Stimulated activated CD8-positive, alpha-beta memory T cell treated with anti-CD3 and anti-CD28 coated beads, Interleukin-4, amount 100 ng/mL, for 24 hours (primary cell): ENCODE measurements at regions not wholly inside any gene's neighbourhood (a gene's known extent, or its start where the extent isn't known, plus 50 kb on each side); places are given as distances from the start of the nearest gene placed in this dataset.
"Not testable (repeated sequence)": the region's sequence is repeated elsewhere in the genome, so short reads cannot be mapped to it uniquely, and the experiment has no call there.

Source experiments
- DNase-seq: peaks from one replicate; pipeline ENCODE4 v3.0.0-alpha.2; 2020; ENCODE audit warnings: low read depth

DNA sequence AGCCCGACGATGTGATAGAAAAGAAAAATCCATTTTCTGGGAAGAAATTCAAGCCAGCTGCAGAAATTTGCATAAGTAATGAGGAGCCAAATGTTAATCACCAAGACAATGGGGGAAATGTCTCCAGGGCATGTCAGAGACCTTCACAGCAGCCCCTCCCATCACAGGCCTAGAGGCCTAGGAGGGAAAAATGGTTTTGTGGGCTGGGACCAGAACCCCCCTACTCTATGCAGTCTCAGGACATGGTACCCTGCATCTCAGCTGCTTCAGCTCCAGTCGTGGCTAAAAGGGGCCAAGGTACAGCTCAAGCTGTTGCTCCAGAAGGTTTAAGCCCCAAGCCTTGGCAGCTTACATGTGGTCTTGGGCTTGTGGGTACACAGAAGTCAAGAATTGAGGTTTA is 155.5 kb upstream of the FOXQ1 start:
- DNase-seq, result not testable (repeated sequence)

DNA sequence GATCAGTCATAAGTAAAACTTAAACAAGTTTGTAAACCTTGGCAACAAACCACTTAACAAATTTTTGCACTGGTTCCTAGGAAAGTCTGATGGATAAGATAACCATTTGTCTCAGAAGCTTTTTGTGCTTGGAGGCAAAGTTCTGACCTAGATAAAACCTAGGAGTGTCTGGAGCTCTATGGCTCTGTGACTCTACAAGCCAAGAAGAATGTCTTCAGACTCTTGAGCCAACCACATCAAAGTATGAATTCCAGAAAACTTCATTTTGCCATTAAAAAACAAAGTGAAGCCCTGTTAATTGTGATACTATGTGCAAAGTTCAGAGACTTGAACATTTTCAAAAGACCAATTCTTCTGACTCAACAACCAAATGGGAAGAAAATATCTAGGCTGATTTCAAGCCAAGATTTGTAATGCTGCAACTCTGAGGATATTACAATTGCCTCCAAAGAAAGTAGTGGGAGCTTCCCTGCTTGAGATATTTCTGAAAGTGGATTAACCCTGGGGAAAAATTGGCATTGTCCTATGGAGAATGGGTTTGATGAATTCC is 158.1 kb upstream of the FOXQ1 start:
- no peak for DNase-seq

GRCh38 chr6:1146500-1146899 is 165.4 kb upstream of the FOXQ1 start:
- DNase-seq, result no peak

DNA sequence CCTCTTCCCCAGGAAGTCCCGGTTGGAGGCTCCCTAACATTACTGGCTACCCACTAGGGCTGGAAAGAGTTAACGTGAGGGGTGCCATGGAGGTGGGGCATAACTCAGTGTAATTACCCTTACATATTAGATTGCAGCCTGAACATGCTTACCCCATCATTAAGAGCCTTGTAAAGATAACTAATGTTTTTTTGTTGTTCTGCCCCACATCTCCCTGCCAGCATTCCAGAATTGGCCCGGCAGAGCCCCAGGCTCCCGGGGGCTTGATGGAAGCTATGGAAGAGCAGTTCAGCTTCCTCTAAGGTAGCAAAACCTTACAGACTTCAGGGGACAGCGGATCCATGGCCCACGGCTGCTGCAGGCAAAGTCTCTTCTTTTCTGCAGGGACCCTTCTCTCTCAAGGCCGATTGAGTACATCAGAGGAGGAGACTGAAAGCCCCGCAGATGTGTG is 166.1 kb upstream of the FOXQ1 start:
- no peak for DNase-seq

DNA sequence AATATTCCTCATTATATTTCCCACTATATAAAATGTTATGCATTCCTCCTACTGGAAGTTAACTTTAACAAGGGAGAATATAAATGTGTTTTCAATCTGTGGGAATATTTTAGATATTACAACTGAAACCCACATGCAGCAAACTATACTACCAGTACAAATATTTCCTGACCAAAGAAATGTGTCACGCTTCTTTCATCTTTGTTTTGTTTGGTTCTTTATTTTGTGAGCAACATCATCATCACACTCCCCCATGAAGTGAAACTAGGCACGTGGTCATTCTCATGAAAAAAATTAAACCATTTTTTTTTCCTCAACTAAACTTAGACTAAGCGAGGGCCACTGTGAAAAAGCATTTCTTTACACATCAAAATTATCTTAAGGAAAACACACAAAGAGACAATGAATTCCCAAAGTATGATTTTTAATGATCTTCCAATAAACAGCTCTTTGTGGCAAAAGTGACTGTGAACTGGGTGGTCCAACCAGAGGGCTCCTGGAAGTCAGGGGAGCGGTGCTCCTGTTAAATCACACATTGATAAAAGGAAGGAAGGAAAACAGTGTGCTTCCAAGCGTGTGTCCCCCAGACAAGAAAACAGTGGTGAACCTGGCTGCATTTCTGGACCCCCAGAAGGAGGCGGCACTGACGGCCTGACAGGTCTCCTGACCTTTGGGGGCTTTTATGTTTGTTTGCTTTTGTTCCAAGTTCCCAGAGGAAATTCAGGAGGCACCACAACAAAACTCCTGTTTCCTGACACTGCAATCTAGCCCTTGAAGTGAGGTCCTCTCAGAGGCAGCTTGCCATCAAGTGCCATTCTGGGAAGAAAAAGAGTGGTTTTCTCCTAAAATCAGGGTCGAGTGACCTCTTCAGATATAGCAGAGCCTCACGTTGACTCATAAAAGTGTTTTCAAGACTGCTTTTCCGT is 166.8 kb upstream of the FOXQ1 start:
- DNase-seq, result no peak

GRCh38 chr6:1143655-1144054 is 168.2 kb upstream of the FOXQ1 start:
- no peak for DNase-seq

DNA sequence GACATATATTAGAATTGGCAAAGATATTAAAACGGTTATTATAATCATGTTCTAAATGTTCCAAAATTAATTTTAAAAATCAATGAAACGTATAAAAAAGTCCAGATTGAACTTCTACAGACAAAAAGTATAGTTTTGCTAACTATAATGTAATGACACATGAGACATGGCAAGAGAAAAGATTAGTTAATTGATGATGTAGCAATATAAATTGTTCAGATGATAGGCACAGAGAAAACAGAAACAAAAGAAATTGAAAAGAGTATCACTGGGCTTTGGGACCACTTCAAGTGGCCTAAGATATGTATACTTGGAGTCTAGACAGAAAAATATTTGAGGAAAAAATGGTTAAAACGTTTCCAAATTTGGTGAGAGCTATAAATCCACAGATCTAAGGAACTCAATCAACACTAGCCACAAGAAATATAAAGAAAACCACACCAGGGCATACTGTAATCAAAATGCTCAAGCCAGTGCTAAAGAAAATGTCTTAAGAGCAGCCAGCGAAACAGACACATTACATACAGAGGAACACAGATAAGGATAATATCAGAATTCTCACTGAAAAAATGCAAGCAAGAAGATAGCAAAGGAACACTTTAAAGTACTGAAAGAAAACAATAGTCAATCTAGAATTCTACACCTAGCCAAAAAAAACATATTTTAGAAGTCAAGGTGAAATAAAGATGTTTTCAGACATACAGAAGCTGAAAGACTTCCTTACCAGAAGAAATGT is 172.6 kb upstream of the FOXQ1 start:
- DNase-seq, result no peak

- no peak for DNase-seq
Observed at GRCh38 chr6:1137849-1138248, 174.0 kb upstream of the FOXQ1 start.

DNA sequence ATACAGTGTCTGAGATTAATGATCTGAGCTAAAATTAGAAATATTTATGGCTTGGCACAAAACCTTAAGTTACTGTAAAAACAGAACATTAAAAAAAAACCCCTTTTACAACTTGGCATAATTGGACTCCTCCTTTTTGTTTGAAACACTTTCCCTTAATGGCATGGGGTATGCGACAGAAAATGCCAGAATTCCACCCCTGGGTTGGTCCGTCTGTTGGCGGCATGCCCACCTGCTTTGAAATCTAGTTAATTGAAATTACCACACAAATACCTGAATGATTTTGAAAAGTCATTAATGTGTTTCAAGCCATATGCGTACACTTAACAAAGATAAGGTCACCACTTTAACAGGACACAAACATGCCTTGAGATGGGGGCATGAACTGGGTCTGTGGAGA is 175.1 kb upstream of the FOXQ1 start:
- DNase-seq, result no peak

DNA sequence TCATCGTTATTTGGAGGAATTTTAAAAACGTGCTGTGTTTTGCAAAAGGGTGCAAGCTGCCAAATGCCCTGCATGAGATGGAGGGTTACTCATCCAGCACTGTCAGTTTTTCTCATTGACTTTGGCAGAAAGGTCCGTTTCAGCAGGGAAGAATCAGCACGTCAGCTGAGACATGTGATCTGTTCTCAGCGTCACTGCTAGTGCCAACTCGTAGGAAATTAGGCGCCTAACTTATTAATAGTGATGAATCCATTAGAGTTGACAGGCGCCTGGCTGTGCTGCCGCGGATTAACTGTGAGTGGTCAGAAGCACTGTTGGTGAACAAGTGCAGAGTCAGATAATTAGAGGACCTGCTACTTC is 175.5 kb upstream of the FOXQ1 start:
- no peak for DNase-seq

- DNase-seq, result no peak
Observed at GRCh38 chr6:1135726-1136414, 176.0 kb upstream of the FOXQ1 start.

DNA sequence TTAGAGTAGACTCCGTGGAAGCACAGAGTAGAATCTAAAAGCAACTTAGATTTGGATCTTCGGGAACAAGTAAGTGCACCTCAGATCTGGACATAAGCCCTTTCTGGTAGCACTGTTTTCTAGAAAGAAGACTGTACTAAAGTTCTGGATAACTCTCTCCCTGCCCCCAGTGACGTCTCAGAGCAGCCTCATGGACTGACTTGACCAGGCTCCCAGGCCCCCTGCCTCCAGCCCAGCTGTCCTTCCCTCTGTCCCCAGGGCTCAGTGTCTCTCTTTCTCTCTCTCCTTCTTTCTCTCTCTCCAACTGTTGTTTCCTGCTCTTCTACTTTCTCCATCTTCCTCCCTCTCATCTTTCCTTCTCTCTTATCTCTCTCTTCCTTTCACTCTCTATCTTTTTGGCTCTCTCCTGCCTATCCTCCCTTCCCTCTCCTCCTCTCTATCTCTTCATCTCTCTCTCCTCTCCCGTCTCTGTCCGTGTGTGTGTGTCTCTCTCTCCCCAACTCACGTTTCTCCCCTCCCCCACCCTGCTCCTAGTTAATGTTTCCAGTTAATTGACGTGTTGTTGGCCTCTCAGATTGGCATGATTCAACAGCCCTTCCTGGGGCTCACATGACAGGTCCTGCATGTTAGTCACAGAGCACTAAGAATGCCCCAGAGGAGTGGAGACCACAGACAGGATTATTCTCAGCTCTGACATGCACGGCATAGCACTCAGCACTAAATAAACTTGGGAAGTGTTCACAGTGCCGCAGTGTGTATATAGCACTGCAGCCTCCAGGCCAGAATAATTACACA is 180.4 kb upstream of the FOXQ1 start:
- DNase-seq, result no peak

- DNase-seq, result no peak
Observed at GRCh38 chr6:1130709-1131108, 181.2 kb upstream of the FOXQ1 start.

DNA sequence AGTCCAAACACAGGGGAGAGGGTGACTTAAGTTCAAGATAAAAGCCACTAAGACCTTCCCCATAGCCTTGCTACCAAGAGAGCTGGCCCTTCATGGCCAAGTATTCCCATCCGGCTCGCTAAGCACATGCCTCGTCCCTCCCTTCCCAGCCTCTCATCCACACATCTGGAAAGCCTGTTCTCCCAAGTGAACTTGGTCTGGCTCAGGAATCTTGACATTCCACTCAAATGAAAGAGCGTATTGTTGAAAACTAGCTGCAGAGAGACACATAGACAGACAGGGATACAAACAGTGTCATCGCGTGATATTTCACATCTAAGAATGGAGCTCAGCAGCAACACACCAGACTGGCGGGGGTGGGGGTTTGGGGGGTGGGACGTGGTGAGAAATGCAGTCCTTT is 182.8 kb upstream of the FOXQ1 start:
- no peak for DNase-seq

DNA sequence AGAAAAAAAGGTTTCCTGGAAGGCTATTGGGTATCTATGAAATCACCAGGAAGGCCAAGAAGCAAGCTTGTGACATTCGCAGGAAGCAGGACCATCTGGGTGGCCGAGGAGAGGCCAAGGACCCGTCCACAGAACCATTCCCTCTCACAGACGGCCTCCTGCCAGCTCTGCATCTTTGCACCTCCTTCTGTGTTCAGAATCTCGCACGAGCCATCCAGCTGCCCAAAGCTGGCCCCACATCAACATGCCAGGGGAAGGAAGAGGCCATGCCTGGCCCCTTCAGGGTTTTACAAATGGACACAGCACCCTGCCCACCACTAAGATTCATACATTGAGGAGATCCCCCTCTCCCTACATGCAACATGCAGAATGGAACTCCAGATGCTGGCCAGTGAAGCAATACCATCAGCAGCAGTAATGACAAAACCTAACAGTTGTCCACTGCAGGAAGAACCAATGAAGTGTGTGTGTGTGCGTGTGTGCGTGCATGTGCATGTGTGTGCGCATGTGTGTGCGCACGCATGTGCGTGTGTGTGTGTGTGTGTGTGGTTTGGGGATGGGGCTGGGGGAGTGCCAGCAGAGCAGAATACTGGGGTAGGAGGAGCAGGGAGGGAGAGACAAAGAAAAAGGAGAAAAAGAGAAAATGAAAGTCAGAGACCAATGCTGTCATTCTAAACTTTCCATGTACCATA is 184.2 kb upstream of the FOXQ1 start:
- DNase-seq, result no peak

DNA sequence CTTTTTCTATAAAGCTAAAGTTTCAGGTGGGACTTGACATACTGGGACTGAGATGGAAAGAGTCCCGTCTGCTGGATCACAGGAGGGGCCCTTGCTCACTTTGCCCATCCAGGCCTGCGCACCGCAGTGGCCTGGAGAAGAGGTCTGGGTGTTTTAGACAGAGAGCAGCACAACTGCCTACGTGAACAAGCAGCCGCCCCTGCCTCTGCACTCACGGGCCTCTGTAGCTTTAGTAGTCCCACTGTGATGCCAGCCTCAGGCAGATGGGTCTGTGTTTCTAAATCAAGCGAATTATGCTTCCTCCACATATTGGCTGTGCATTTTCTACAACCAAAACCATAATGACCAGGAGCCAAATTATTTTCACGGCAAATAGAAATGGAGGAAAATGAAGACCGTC is 184.8 kb upstream of the FOXQ1 start:
- DNase-seq, result no peak

GRCh38 chr6:1126036-1126435 is 185.9 kb upstream of the FOXQ1 start:
- no peak for DNase-seq

DNA sequence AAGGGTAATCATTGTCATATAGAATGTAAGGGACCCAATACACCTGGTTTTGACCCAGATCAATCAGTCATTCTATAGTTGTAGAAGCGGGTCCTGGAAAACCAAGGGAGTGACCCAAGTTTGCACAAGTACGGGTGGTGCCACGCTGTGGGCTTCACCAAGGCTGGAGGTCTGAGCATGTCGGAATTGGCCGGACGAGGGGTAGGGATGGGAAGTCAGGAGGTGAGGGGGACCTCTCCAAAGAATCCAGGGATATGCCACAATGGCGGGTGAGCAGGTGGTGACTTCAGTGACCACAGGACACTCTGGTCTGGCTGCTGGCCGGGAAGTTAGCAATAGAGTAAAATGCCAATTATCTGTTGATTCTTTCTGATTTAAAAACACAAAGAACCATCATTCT is 186.6 kb upstream of the FOXQ1 start:
- DNase-seq, result no peak

DNA sequence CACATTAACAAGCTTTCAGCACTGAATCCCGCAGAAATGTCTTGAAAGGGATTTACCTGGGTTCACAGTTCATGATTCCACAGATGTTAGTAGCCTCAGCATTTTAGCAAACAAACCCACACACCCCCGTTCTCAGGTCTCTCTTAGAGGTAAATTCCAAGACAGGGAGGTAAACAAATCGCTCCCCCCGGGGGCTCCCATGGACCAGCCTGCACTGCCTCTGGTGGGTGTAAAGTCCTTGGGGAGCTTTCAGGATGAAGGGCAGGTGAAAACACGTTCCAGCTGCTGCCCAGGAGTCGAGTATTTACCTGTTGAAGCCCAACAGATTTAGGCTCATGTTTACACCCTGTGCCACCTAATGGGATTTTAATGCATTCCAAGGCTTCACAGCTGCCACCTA is 187.0 kb upstream of the FOXQ1 start:
- no peak for DNase-seq

DNA sequence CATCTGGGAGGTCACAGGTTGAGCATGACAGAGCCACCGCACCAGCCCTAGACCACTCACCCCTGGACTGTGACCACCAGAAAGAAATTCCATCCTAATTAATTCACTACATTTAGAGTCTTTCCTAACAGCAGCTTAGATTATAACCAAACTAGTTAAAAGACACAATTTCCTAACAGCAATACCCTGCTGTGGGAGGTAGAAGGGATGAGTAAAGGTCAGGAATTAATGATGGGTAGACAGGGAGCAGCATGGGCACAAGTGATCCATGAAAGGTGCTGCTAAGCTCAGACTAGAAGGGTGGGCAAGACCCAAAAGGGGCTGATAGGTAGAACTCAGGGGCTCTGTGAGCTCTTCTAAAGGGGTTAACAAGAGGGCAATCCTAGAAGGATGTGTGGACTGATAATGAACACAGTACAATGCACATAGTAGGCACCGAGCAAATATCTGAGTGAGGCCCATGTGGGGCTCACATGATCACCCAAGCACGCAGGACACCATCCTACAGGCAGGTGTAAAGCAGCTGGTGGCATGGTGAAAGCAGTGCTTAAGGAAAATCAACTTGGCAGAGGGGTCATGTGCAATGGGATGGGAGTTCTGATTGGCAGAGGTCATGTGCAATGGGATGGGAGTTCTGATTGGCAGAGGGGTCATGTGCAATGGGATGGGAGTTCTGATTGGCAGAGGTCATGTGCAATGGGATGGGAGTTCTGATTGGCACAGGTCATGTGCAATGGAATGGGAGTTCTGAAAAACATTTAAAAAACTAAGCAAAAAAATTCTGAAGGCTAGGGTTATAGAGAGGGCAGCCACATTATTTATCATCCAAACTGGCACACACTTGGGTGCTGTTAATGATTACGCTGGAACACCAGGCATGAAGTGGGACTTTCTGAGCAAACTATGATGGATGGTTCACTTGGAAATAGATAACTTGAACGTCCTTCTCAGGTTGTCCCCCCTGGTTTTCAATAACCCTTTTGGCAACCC is 188.2 kb upstream of the FOXQ1 start:
- no peak for DNase-seq
